OCI-LY7 (cell line): ENCODE measurements at regions not wholly inside any gene's neighbourhood (a gene's known extent, or its start where the extent isn't known, plus 50 kb on each side); places are given as distances from the start of the nearest gene placed in this dataset.

ENCODE experiments used
- BruUV-seq: library from RNA; stranded (reverse); fragments of 400-500 nt; replicated peaks from 2 replicates; lab custom pipeline; 2021; lab: Mats Ljungman, UMichigan
- CTCF ChIA-PET: fragments of 300-600 bp; sonication (Branson Sonifier 250); formaldehyde crosslinking; loops from one replicate; lab custom pipeline; 2022; ENCODE audit warnings: antibody characterized with exemption; ENCODE audit not compliant: unreplicated experiment; lab: Charles Lee
- POLR2A ChIA-PET: fragments of 300-600 bp; sonication (Branson Sonifier 250); formaldehyde crosslinking; loops from one replicate; lab custom pipeline; 2022; ENCODE audit warnings: antibody characterized with exemption; lab: Charles Lee
- DNase-seq: peaks from one replicate; pipeline ENCODE4 v3.0.0-alpha.2; 2015; ENCODE audit warnings: low spot score
- H2AFZ ChIP-seq: fragments of 200-600 bp; sonication (generic), shearing (Covaris generic); 2 replicates; pipeline ENCODE4 v1.6.1; 2014; ENCODE audit warnings: mild to moderate bottlenecking, antibody characterized with exemption, low read length, moderate library complexity
- H3K27ac ChIP-seq: fragments of 200-600 bp; sonication (generic); 2 replicates; pipeline ENCODE4 v1.5.1; 2014; ENCODE audit warnings: mixed run types, low read depth, mild to moderate bottlenecking, moderate library complexity, low read length, inconsistent platforms; ENCODE audit not compliant: poor library complexity, severe bottlenecking
- H3K36me3 ChIP-seq: fragments of 200-600 bp; sonication (generic); 2 replicates; pipeline ENCODE4 v1.6.1; 2014; ENCODE audit warnings: mild to moderate bottlenecking, antibody characterized with exemption, low read length, moderate library complexity, mixed read lengths; ENCODE audit not compliant: insufficient read depth
- H3K4me1 ChIP-seq: fragments of 200-600 bp; sonication (generic); 2 replicates; pipeline ENCODE4 v1.5.1; 2014; ENCODE audit warnings: mild to moderate bottlenecking, low read length; ENCODE audit not compliant: insufficient read depth, poor library complexity, severe bottlenecking
- H3K4me2 ChIP-seq: fragments of 200-600 bp; sonication (generic); 2 replicates; pipeline ENCODE4 v1.6.1; 2014; ENCODE audit warnings: mild to moderate bottlenecking, low read length
- H3K4me3 ChIP-seq: fragments of 200-600 bp; sonication (generic); 2 replicates; pipeline ENCODE4 v1.5.1; 2014; ENCODE audit warnings: mild to moderate bottlenecking, low read depth, low read length; ENCODE audit not compliant: poor library complexity, severe bottlenecking
- H3K79me2 ChIP-seq: fragments of 200-600 bp; sonication (generic); 2 replicates; pipeline ENCODE4 v1.6.1; 2016; ENCODE audit warnings: low read depth, mild to moderate bottlenecking, low read length, moderate library complexity, mixed read lengths; ENCODE audit not compliant: insufficient read depth
- H3K9me2 ChIP-seq: fragments of 200-600 bp; sonication (generic); 2 replicates; pipeline ENCODE4 v1.6.1; 2016; ENCODE audit warnings: mild to moderate bottlenecking, low read length, mixed read lengths; ENCODE audit not compliant: insufficient read depth
- H3K9me3 ChIP-seq: fragments of 200-600 bp; sonication (generic); 2 replicates; pipeline ENCODE4 v1.6.1; 2014; ENCODE audit warnings: mild to moderate bottlenecking, mixed run types, low read length, mixed read lengths
- H4K20me1 ChIP-seq: fragments of 200-600 bp; sonication (generic); 2 replicates; pipeline ENCODE4 v1.6.1; 2014; ENCODE audit warnings: mild to moderate bottlenecking, antibody characterized with exemption, low read length, moderate library complexity, mixed read lengths; ENCODE audit not compliant: insufficient read depth
- CTCF ChIP-seq: fragments of 200-600 bp; sonication (generic); conservative IDR thresholded peaks from 2 replicates; pipeline ENCODE4 v1.5.1; 2014; ENCODE audit warnings: mild to moderate bottlenecking, antibody characterized with exemption, low read length, moderate library complexity, mixed read lengths
- EZH2phosphoT487 ChIP-seq: fragments of 200-600 bp; sonication (generic); IDR thresholded peaks from 2 replicates; pipeline ENCODE4 v1.6.1; 2018; ENCODE audit warnings: low read depth, borderline replicate concordance, mild to moderate bottlenecking, mixed run types, antibody characterized with exemption, low read length, moderate library complexity, mixed read lengths
- intact Hi-C: fragments of 100-400 bp; cut with micrococcal nuclease; formaldehyde crosslinking; loops from one replicate; pipeline ENCODE4 v1.10.0; 2022; ENCODE audit not compliant: unreplicated experiment

GRCh38 chr5:162323466-162323865 is 255.9 kb downstream of the GABRG2 start:
- H3K9me2 ChIP-seq: no peaks in the 10 kb centered on the region
- no peak overlapping the region for H3K4me3 ChIP-seq
- no peaks in the 10 kb centered on the region for H3K79me2 ChIP-seq
- ChIA-PET POLR2A (interaction anchor here (0.9 to 1.1 kb wide), 2 partner anchors 51 to 115 kb away, joined by 3 read pairs; no protein-coding TSS in a partner anchor), CTCF (no interaction called here)
- no peak overlapping the region for H3K27ac ChIP-seq
- intact Hi-C loops: no loop called here
- no peaks in the 10 kb centered on the region for H3K9me3 ChIP-seq
- no peaks in the 10 kb centered on the region for H4K20me1 ChIP-seq
- BruUV-seq: no TSS peak
- no peaks in the 10 kb centered on the region for H3K4me1 ChIP-seq
- no peak for TF ChIP-seq EZH2phosphoT487
- no peak for TF ChIP-seq CTCF
- H3K4me2 ChIP-seq: no peak overlapping the region
- H2AFZ ChIP-seq: no peak overlapping the region
- no peak for DNase-seq
- no peaks in the 10 kb centered on the region for H3K36me3 ChIP-seq

DNA sequence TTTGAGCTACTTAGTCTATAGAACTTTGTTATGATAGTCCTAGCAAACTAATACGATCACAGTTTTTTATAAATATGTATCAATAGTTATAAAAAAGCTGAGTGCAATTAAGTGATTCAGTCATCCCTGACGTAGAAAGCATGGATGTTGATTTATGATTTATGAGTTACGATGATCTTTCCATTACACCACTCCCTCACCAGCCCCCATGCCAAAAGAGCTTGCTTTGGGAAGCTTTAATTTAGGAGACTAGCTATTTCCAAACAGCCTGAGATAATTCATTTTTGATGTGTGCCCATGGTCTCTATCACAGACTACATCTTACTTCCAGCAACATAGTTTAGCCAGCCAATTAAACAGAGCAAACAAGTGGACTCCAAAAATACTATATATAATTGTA is 256.8 kb downstream of the GABRG2 start:
- Histone ChIP-seq H3K79me2 (no peaks in the 10 kb centered on the region), H4K20me1 (no peaks in the 10 kb centered on the region), H3K4me3 (no peak overlapping the region), H3K27ac (no peak overlapping the region), H3K4me1 (no peaks in the 10 kb centered on the region), H2AFZ (no peak overlapping the region), H3K36me3 (no peaks in the 10 kb centered on the region), H3K9me3 (no peaks in the 10 kb centered on the region), H3K9me2 (no peaks in the 10 kb centered on the region), H3K4me2 (no peak overlapping the region)
- no TSS peak for BruUV-seq
- no peak for DNase-seq
- ChIA-PET CTCF (no interaction called here), POLR2A (interaction anchor here (0.5 to 1.1 kb wide), 3 partner anchors 14 to 921 kb away, joined by 3 read pairs; no protein-coding TSS in a partner anchor)
- intact Hi-C loops: no loop called here
- TF ChIP-seq CTCF: no peak
- TF ChIP-seq EZH2phosphoT487: no peak

DNA sequence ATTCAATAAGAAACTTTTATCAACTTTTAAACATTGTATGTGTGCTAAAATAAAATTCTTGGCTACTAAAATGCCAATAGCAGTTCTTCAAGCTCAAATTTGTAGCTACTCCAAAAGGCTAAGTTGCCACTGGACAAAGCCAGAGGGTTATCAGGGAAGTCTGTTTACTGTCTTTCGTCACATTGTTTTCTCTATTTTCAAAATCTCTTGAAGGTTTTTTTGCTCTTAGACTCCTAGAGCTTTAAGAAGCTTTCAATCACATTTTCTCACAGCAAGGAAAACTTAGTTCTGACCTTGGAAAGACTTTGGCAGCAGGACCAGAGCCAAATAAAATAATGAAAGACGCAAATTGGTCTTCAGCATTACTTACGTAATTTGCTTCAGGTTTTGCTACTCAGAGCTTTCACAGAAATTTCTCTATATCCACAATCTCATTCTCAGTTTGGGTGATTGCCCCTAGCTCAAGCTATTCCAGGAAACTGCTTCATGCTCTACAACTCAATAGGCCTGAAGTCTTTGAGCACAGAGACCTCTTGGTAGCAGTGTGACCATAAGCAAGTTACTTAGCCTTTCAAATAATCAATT is 257.7 kb downstream of the GABRG2 start:
- Histone ChIP-seq H4K20me1 (no peaks in the 10 kb centered on the region), H3K4me1 (no peaks in the 10 kb centered on the region), H3K9me3 (no peaks in the 10 kb centered on the region), H2AFZ (no peak overlapping the region), H3K36me3 (no peaks in the 10 kb centered on the region), H3K9me2 (no peaks in the 10 kb centered on the region), H3K27ac (no peak overlapping the region), H3K79me2 (no peaks in the 10 kb centered on the region), H3K4me3 (no peak overlapping the region), H3K4me2 (no peak overlapping the region)
- no peak for DNase-seq
- intact Hi-C loops: no loop called here
- no TSS peak for BruUV-seq
- ChIA-PET CTCF (no interaction called here), POLR2A (interaction anchor here (0.6 kb wide), 2 partner anchors 10 to 920 kb away, joined by 3 read pairs; no protein-coding TSS in a partner anchor)
- TF ChIP-seq EZH2phosphoT487: no peak
- no peak for TF ChIP-seq CTCF
